NCI-H2196 treated with DMSO at 0.1 percent for 48 hours (cell line): ENCODE measurements at regions not wholly inside any gene's neighbourhood (a gene's known extent, or its start where the extent isn't known, plus 50 kb on each side); places are given as distances from the start of the nearest gene placed in this dataset.

ENCODE experiments used
- DNase-seq: peaks from one replicate; lab custom pipeline; 2025; ENCODE audit not compliant: unreplicated experiment; lab: John Stamatoyannopoulos, UW

DNA sequence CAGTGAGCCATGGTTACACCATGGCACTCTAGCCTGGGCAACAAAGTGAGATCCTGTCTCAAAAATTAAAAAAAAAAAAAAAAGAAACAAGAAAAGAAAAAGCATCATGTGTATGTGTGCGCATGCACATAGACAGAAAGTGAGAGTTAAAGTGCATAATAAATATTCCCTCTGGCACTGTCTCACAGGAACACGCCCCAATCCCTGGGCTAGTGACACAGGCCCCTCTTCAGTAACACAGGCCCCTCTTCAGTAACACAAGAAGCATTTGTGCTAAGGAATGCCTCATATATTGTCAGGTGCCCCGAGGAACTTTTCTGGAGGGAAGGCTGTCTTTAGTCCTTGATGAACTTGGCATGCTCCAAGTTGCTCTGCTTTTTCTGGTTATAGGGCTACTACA, 57.5 kb downstream of the RPL27A start:
- no peak for DNase-seq

DNA sequence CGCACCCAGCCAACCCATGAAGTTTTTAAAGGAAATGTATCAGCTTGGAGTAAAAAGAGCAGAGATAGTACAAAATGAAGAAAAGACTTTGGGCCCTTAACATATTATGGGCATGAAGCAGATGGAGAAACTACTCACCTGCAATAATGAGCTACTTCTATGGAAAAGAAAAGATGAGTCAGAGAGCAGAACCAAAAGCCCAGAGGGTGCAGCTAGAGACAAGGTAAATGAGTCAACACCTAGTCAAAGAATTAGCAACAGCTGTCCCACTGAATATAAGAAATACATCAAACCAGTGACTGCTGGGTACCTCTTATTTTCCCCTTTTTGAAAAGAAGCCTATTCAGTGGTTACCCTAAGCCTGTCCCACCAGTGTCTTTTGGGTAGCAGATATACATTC, 61.8 kb downstream of the RPL27A start:
- no peak for DNase-seq

DNA sequence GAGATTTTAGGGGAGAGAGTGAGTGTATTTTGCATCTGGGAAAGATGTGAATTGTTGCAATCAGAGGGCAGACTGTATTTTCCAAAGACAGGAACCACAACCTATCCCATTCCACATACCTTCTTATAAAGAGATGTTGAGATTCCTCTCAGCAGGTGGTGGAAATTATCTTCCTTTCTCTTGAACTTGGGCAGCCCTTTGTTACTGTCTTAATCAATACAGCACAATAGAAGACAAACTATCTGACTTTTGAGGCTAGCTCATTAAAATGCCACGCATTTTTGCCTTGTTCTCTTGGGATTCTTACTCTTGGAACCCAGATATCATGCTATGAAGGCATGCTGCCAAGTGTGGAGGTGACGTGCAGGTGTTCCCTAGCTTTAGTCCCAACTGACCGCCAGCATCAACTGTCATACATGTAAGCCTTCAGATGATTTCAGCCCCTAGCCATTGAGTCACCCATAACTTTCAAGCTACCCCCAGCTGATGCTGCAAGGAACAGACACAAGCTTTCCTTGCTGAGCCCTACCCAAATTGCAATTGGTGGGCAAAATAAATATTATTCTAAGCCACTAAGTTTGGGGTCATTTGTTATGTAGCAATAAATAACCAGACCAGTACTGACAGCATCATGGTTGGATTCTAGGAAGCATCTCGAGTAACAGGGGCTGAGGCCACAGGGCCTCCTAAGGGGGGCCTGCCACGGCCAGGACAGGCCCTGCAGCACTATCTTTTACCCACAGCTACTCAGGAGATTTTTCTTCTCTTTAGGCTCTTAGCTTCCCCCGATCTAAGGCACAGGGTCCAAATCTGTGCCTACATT, 63.0 kb downstream of the RPL27A start:
- DNase-seq, result no peak

DNA sequence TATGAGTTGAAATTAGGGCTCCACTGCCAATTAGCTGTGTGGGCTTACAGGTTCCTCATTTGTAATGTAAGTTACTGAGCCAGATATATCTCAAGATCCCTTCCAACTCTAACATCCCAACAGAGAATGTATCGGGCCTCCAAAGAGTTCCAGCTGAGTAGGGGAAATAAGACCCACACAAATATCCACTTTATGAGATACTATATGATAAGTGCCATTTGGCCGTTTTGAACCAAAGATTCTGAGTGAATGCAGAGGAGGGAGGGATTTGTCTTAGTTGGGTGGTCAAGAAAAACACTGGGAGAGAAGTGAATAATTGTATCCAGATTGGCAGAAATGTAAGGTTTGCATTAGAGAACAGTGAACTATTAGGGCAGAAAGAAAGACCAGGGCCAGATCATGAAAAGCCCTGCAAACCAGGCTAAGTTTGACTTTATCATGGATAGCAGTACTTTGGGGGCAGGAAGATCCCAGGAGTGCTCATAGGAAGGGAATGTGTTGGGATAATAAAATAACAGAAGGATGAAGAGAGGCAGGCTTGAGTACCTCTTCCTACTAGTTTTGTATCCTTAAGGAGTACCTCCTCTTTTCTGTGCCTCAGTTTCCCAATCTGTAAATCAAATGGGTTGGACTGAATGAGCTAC, 63.9 kb downstream of the RPL27A start:
- DNase-seq, result no peak

DNA sequence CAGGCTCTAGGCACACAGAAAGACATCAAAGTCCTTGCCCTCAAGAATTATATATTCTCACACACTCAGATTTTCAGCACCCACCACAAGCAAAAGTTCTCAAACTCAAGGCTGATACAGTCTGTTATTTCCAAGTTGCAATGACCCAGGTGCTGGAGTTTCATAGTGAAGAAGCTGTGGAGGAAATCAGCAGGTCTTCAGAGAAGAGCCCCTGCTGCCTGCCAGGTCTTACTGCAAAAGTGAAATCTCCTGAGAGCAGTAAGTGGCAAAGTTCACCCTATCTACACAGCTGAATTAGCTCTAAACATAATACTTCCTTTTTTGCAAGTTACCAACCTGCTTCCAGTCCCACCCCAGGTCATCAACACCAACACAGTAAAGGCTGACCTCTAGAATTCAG, 64.6 kb downstream of the RPL27A start:
- DNase-seq, result no peak

DNA sequence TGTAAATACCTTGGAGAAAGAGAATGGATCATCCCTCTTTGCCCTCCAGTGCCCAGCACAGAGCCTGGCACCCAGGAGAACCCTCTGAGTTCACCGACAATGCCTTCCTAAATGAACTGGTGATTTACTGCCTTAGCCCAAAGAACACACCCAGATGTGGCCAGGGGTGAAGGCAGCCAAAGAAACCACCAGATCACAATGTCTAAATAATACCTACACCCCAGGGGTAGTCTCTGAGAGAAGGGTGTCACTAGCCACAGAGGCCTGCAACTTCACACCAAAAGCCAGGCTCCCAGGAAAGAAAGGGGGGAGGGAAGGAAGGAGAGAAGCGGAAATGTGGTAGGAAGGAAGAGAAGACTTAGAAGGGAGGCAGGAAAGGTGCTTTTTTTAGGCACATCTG, 65.7 kb downstream of the RPL27A start:
- no peak for DNase-seq

DNA sequence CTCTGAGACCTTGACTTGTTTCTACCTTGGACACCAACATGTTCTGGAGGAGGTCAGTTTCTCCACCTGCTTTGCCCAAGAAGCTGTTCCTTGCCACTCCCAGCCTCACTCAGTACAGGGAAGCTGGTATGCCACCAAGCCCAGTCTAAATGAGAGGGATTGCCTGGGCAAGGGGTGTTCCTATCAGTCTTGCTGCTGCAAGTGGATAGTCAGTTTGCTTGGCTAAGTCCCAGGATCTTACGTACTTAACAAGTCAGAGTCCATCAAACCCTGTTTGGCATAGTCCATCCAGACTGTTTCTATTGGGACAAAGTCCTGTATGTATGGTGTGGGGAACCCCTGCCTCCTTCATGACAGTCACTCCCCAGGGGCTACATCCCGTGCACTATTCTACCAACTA, 66.6 kb downstream of the RPL27A start:
- DNase-seq, result no peak

DNA sequence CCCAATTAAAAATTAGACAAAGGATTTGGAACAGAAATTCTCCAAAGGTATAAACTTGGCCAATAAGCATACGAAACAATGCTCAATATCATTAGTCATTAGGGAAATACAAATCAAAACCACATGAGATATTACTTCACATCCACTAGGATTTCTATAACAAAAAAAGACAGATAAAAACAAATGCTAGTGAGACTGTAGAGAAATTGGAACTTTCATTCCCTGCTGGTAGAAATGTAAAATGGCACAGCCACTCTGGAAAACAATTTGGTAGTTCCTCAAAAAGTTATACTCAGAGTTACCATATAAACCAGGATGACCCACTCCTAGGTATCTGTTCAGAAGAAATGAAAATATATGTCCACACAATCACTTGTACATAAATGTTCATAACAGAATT, 71.6 kb downstream of the RPL27A start:
- no peak for DNase-seq

DNA sequence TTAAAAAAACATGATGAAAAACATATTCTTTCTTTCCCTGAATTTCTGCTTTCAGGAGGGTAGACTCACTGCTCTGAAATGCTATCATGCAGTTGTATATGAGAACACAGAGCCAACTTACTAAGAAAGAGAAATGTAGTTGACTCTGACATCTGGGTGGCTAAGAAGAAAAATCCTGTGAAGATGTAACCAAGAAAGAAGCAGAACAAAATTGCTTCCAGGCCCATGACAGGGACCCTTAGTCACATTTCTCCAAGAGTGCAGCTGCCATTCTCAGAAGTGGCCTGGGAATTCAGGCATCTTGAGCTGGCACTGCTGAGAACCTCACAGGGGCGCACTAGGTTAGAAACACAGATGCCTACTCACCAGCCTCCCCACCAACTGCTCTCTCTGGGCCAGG, 73.6 kb downstream of the RPL27A start:
- no peak for DNase-seq

DNA sequence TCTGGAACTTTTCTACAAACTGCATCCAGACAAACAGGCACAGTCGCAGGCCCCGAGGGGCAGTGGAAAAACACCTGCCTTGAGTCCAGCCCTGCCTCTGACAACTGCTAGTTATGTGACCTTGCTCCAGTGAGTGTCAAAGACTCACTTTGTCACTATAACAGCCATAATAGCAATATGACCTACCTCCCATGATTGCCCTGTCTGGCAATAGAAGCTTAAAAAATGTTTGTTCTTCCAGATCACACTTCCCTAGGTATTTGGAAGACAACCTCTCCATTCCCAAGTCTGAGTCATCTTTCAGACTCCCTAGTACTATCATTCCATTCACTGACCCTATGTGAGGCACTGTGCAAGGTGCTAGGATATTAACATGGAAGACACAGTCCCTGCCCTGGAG, 74.5 kb downstream of the RPL27A start:
- no peak for DNase-seq

DNA sequence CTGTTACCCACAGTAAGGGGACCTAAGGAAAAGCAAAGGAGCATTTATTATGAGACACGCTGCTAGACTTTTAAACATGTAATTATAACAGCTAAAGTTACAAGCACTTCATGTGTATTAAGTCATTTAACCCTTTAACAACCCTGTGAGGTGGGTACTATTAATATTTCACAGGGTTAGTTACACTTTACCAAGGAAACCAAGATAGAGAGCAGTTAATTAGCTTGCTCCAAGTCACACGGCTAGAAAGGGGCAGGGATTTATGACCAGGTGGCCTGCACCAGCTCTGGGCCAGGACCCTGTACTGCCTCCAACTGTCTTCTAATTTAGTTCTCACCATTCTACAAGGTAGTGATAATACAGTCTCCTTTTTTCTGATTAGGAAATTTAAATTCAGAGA, 74.9 kb downstream of the RPL27A start:
- no peak for DNase-seq

DNA sequence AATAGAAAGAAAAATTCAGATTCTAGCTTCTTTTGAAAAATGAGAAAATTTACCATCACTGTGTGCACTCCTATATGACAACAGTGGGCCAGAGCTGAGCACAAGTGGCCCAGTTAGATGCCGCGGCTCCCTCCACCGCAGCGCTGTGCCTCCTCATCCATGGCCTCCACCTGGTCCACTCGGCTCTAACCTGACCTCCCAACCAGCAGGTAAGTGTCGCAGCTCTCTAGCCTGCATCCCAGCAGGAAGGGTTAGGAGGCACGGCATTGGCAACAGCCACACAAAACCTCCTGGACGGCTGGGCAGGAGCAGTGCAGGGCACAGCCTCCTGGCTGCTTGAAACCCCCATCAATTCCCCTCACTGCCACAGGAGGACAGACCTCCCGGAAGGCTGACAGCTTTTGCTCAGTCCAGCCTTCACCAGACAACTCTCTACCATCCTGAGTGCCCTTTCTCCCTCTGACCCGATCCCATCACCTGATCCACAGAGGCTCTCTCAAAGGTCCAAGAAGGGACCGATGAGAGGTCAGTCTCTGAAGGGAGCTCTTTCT, 76.1 kb downstream of the RPL27A start:
- no peak for DNase-seq

DNA sequence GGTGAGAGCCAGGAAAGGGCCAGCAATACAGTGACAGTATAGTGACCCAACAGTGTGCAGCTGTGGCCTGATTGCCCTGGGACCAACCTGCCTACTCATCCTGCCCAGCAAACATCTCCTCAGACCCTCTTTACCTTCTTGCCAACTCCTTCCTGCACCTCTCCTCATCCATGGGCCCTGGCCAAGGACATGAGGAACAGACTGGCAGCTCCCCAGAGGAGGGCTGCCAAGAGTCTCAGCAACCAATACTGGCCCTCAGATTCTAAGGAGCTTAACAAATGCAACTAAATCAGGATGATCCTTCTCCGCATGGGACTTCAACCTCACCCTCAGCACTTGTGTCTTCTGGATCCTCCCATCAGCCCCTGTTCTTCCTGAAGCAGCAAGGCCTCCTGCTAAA, 77.0 kb downstream of the RPL27A start:
- DNase-seq, result no peak

DNA sequence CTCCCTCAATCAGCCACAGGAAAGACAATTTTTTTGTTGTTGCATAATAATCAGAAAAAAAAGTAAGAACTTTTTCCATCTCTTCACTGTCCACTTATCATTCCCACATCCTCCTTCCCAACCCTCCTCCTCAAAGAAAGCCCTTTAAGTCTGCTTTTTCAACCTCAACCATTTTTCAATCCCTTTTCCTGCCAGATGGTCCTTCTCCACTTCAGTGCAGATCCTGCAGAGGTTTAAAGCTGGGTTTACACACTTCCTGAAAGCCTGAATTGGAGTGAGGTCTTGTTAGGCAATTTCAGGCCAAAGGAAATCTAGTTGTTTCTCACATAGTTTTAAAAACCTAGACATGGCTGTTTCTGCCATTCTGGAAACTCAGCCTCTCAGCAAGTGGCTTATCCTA, 78.3 kb downstream of the RPL27A start:
- no peak for DNase-seq

DNA sequence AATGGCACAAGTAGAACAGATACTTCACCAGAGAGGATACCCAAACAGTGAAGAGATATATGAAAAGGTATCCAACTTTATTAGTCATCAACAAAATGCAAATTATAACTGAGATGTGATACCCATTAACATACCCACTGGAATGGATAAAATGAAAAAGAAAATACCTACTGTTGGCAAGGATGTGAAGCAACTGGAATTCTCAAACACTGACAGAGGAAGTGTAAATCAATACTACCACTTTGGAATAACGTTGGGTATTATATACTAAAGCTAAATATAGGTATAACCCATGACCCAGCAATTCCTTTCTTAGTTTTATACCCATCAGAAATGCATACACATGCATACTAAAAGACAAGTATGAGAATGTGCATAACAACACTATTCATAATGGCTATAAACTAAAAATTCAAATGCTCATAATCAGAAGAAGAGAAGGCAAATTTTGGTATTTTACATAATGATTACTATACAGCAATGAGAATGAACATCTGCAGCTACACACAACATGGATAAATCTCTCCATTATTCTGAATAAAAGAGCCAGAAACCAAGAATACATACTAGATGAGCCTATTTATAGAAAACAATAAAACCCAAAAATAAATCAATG, 80.6 kb downstream of the RPL27A start:
- DNase-seq, result no peak

DNA sequence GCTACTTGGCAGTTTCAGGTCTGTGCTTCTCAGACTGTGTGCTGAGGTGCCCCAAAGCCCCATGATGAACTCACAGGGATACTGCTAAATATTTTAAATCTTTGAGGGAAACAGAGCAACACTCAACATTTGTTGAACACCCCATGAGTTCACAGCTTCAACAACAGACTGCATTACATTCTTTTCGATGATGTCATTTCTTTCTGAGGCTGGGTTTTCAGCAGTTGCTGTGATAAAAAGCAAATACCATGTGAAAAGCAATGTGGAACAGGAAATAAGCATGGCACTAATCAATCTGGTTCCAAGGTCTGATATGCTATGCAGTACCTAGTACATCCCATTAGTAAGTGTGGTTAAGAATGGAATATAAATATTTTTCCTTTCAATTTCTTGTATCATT, 82.7 kb downstream of the RPL27A start:
- no peak for DNase-seq

DNA sequence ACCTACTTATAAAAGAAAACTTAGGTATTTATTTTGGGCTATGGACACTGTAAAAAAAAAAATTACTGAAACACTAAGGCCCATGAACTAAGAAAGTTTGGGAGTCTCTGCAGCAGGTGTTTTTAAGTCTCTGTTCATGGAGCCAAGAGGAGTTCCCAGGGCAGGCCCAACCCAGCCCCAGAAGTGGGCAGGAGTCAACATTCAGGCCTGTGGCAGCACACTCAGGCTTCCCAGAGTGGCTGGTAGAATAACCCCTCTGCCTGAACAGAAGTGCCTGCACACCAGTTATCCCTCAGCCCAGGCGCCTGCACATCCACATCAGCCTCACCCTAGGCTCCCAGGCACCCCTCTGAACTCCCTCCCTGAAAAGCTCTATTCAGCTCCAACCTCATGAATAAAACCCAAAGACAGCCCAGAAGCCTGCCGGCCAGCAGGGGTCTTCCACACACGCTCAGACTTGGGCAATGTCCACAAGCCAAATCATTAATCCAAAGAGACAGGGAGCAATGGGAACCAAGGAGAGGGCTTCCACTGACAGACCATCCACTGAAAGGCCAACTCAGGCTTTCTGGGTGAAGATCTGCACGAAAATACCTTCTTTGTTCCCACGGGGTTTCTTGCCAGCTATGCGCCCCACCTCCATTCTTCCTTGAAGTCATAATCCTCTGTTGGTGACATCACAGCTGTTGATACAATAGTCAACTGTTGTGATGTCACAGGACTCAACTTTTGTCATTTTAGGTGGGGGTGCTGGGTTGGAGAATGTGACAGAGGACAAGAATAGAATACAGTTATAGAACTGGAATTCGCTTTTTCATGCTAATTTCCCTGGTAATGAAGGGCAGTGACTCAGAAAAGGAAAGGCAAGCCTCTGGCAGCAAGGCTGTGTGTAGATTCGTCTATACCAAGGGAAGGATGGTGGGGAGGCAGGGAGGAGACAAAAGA, 83.7 kb downstream of the RPL27A start:
- no peak for DNase-seq

DNA sequence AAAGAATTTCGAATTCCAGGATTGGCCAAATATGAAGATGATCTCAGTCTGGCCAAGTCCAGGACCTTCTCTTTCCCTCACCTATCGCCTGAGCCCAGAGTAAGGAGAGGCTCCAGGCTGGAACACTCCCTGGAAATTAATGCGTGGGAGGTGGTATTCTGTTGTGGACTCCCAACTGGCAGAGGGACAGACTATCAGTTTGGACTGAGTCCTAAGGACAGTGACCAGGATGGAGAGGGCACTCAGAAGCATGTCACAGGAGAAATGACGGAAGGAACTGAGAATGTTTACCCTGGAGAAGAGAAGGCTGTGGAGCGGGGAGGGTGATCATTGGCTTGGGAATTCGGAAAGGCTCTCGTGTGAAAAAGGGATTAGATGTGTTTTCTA, 84.4 kb downstream of the RPL27A start:
- DNase-seq, result no peak

DNA sequence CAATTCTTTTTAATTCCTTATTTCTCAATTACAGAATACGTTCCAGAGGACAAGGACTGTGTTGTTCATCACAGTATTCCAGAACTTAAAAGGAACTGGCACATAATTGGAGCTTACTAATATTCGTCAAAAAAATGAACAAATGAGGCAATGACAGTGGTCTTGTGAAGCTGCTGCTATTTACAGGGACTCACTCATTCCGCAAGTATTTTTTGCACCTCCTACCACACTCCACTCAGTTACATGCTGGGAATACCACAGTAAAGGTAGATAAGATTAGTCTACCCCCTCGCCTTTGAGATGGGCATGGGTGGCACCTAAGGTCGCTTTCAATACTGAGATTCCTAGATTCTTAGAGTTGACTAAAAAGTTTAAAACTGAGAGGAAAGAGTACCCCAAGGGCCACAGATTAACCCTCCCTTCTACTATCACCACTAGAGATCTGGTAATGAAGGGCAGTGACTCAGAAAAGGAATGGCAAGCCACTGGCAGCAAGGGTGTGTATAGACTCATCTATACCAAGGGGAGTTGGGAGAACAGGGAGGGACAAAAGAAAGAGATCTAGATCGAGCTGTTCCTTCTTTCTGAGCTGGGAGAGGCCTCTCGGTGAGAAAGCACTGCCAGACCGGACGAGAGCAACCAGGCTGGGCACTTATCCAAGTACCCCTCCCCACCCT, 85.0 kb downstream of the RPL27A start:
- DNase-seq, result no peak

DNA sequence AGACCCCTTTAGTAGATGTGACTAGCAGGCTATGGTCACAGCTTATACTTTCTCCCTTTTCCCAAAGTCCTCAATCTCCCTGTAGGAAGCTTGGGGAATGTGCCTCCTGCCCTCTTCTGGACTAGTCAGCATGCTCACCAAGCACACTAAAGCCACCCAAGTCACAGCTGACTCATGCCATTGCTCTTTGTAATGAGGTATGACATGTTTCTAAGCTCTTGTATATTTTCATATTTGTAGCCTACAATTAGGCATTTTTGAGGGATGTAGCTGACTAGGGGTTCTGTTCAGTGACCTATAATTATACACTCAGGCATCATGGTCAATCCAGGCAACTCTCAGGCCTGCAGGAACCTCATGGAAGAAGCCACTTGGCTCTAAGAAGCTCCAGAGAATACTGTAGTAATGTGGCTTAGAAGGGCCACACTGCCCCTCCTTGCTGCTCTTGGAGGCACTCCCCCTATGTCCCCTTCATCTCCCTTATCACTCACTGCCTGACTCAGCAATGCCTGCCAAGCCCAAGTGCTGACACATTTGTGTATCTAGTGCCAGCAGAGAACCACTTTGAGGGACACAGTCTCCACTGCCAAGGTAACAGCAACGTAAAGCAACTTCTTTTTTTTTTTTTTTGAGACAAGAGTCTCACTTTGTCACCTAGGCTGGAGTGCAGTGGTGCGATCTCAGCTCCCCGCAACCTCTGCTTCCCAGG, 86.2 kb downstream of the RPL27A start:
- no peak for DNase-seq
